ENCODE measurements at regions not wholly inside any gene's neighbourhood (a gene's known extent, or its start where the extent isn't known, plus 50 kb on each side); places are given as distances from the start of the nearest gene placed in this dataset.

GRCh38 chr16:86245351-86245750 lies 265.0 kb upstream of the FOXF1 start:
- TF ChIP-seq CTCF (conservative IDR thresholded peaks at IDR 0.05 in 1 of 2, IDR thresholded peaks at IDR 0.05 in 1 of 2; ENCODE audit: extremely low read depth in 1 of 2, insufficient read depth in 1 of 2, low read depth in 1 of 2, low read length in 2 of 2) = no peak
- TF ChIP-seq EZH2 (IDR thresholded peaks at IDR 0.05; ENCODE audit: borderline replicate concordance, low read length) = no peak
